Raji (cell line): ENCODE measurements at regions not wholly inside any gene's neighbourhood (a gene's known extent, or its start where the extent isn't known, plus 50 kb on each side); places are given as distances from the start of the nearest gene placed in this dataset.

Source experiments
- POLR2A ChIP-seq: IDR thresholded peaks from 2 replicates; pipeline ENCODE4 v1.6.1; 2011; ENCODE audit warnings: low read depth, low read length, control low read depth; ENCODE audit not compliant: insufficient read depth

DNA sequence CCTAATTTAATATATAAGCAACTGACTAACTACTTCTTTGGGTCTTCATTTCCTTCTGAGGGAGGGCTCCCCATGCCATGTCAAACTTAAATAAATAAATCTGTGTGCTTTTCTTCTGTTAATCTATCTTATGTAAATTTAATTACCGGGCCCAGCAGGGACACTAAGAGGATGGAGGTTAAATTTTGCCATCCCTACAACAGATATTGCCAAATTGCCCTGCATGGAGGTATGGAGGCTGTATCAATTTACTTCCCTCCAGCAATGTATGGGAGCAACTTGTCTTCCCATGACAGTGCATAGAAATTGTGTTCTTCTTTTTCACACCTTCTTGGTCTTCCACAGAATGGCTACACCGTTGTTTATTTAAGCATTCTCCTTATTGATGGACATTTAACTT lies 129.0 kb downstream of the NFKBIZ start:
- TF ChIP-seq POLR2A: no peak

DNA sequence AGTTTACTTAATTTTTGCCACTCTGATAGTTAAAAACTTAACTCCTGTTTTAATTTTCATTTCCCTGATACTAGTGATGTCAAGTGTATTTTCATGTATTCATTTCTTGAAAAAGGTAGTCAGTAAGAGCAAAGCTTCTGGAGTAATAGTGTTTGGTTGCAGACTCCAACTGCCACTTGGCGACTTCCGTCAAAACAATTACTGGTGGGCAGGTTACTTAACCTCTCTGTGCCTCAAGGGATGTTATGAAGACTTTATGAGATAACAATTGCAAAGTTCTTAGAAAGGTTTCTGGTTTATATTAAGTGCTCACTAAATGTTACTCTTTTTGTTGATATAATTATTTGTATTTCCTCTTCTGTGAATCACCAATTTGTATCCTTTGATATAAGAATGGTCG lies 129.7 kb downstream of the NFKBIZ start:
- no peak for TF ChIP-seq POLR2A

DNA sequence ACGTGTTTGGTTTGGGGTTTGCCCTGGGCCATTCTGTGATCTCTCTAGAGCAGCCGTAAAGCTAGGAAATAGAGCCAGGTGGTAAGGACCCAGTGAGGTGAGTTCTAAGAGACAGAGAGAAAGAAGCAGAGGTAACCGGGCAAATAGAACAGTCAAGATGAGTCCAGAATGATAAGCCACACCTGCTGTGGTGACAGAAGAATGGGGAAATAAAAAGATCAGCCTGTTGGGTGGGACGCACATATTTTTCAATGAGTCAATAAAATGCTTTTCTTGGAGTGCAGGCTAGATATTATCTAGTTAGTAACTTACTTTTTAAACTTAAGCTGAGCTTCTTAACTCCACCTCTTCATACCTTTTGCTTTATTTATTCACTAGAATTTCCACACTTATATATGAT lies 135.0 kb downstream of the NFKBIZ start:
- TF ChIP-seq POLR2A: no peak

DNA sequence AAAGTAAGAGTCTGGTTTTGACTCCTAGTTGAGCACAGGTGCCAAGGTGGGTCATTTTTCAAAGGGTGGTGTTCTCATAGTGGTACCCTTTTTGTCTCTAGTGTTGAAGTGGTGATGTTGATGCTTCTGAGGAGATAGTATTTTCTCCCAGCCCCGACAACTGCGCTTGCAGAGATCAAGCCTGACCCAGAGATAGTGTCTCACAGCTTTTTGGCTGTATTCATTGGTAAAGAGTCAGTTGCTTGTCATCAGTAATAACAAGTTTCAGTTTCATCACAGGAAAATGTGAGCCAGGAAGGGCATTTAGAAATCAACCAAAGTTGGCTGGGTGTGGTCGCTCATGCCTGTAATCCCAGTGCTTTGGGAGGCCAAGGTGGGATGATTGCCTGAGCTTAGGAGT lies 139.3 kb downstream of the NFKBIZ start:
- no peak for TF ChIP-seq POLR2A

DNA sequence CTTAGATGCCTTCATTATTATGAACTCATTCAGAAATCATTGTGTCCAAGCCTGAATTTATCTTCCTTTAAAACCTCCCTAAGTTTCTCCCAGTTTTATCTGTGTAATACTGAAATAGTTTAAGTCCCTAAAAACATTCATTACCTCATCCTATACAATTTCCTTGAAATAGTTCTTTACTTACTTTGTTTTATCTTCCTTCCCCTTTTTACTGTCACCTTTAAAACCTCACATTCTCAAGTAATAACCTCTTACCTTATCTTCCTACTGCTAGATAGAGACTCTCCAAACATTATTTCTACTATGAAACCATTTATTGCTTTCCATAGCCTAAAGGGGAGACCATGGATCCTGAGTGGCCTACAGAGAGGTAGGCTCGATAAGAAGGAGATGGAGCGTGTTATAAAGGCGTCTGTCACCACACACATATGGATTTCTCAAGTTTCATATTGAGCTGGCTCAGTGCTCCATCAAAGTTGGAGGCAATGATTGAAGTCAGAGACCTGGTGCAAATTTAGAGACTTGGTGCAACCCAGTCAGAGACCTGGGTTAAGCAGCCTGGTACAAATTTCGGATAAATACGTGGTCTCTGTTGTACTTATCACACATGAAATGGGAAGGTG lies 140.4 kb downstream of the NFKBIZ start:
- no peak for TF ChIP-seq POLR2A

DNA sequence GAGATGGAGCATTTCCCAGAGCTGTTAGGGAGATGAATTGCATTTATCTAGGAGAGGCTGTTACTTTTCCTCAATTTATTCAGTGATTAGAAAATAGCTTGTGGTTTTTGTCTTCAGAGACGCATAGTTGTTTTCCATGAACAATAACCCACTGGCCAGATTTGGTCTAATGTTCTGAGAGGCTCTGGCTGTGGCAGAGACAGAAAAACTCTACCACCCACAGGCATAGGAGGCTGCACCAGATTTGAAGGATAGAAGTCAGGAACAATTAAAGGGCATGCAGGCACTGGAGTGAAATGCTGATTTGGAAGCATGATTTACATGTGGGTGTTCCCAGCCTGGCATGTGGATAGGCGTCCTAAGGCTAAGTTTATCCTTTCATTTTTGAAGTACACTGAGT lies 143.5 kb downstream of the NFKBIZ start:
- TF ChIP-seq POLR2A: no peak

DNA sequence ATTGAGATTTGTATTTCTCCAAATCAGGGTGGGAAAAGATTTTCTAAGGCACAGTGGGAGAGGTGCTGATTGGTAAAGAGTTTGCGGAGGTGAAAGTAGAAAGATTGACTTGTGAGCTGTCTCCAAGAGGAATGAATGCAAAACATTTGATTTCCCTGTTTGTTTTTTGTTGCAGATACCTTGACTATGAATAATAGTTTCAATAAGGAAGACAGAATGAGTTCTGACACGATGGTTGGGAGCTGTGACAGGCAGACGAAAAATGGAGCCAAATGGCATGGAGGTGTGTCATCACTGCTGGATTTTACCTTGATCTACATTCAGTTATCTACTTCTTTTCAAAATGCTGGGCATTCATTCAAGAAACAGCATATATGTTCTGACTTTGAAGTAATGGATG lies 145.1 kb downstream of the NFKBIZ start:
- TF ChIP-seq POLR2A: no peak

DNA sequence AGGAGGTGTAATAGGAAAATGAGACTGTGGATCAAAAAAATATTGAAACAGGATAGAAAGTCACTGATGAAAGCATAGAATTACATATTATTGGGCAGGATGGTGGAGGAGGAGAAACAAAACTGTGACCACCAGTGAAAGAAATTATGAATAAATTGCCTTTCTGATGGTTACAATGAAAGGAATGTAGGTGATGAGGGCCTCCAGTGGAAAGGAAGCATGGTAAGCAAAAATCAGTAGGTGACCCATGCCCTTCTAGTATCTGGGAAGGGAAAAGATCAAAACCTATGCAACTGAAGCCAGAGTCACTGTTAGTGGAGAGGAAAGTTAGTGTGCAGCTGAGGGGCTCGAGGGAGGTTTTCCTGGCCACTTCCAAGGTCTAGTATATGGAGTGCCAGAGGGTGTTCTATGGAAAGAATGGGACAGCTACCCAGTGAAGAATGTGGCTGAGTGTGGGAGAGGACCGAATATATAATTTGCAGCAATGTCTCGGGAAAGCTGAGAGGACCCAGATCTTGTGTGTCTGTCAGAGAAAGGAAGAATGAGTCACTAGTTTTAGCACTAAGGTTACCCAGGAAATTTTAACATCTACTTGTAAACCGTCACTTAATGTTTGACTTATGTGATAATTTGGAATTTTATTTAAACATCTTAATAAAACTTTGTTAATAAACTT lies 146.2 kb downstream of the NFKBIZ start:
- no peak for TF ChIP-seq POLR2A

DNA sequence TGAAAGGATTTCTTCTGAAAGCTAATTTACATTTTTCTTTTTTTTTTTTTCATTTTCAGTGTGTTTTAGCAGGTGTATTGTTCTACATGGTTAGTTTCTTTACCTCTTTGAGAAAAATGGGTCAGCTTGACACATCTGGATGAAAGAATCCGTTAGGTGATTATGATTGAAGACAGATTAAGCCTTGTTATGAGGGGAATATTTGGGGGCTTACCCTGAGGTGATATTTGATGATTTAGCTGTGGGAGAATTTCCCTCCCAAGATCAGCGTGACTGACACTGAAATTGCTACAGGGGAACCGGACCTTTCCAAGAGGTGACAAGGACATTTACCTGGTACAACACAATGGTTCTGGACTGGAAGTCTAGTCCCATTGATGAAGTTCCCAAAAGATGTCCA lies 147.5 kb downstream of the NFKBIZ start:
- no peak for TF ChIP-seq POLR2A

DNA sequence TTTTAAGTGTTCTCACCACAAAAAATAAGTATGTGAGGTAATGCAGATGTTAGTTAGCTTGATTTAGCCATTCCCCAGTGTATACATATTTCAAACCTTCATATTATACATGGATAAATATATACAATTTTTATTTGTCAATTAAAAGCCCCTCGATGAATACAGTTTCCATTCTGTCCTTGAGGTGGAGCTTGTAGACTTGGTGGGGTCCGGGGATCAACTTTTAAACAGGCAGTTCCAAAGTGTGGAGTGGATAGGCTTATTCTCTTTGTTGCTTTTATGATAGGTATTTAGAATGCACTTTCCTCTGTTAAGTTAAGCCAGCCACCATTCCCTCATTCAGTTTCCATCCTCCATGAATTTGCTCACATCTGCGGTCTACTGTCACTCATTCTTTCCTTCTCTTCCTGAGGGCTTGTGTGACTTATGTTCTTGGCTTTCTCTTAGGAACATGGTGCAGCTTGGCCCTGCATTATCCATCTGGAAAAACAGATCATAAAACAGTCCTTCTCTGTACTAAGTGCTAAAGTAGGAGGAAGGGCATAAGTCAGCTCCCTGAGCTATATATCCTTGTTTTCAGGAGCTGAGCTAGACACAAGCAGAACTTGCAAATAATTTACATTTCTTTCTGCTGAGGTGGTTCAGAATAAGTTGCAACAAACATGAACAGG lies 149.1 kb downstream of the NFKBIZ start:
- no peak for TF ChIP-seq POLR2A

DNA sequence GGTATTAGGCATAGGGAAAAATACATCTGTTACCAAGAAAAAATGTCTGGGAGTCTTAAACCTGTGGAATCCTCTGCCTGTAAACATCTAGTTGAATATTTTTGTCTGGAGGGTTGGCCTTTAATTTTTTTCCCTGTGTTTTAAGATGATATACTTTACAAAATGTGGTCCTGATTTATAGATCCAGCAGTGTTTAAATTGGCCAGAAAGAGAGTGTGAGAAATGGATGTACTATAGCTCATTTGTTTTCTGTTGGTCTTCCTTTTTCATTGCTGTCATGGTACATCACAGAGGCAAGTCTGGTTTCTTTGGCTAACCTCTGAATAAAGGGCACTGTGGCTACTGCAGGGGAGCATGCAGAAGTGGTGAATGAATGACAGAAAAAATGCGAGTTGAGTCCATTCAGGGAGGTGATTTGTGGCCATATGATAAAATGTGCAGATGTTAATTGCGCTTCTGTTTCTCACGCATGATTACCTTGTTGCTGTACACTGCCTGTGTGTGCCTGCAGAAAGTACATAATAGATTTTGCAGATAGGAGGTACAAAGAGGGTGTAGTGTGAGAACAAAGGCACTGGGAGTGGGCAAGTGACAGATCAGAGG lies 150.0 kb downstream of the NFKBIZ start:
- TF ChIP-seq POLR2A: no peak

DNA sequence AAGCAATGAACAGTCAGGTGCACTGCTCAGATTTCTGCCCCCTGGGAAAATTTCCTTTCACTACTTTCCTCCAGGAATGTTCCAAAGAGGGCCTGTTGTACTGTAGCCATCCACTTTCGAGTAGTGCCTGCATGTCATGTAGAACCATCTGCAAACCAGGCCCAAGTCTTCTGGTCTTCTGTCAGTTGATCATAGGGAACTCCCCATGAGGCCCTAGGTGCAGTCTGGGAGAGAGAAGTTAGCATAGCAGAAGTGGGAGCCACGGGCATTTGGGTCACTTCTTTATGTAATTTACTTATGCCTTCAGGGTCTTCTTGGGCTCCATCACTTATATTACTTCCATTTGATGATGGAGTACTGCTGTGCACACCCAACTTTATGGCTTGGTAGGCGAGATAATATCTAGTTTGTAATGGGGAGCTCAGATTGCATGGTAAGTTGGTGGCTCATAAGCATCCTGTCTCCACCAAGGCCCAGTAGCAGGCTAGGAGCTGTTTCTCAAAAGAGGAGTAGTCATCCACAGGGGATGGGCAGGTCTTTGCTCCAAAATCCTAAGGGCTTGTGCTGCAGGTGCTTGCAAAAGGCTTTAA lies 151.4 kb downstream of the NFKBIZ start:
- no peak for TF ChIP-seq POLR2A

DNA sequence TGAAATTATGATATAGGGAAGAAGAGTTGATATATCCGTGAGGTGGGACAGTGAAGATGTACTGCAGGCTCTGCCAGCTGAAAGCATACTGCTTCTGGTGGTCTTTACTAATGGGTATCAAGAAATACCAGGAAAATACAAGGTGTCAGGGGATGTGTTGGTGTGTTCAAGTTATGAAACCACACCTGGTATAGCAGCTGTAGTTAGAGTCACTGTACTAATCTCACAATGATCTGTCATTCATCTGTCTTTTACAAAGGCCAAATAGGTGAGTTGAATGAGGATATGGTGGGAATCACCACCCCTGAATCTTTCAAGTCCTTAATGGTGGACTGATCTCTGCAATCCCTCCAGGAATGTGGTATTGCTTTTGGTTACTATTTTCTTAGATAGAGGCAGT lies 152.7 kb downstream of the NFKBIZ start:
- TF ChIP-seq POLR2A: no peak

DNA sequence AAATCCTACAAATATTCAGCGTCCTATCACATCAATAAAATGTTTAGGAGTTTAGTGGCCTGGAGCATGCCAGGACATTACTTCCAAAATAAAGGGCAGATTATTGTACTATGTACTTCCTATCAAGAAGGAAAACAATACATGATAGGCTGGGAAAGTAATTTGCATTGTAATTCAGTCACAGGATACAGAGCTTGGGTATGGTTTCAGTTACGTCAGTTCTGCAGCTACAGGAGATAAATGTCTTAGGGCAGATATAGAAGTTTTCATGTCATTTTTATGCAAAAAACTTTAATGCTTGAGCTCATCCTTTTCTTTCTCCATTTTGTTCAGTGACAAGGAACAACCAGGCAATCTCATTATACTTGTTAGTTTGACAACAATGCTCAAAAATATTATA lies 155.2 kb downstream of the NFKBIZ start:
- no peak for TF ChIP-seq POLR2A

DNA sequence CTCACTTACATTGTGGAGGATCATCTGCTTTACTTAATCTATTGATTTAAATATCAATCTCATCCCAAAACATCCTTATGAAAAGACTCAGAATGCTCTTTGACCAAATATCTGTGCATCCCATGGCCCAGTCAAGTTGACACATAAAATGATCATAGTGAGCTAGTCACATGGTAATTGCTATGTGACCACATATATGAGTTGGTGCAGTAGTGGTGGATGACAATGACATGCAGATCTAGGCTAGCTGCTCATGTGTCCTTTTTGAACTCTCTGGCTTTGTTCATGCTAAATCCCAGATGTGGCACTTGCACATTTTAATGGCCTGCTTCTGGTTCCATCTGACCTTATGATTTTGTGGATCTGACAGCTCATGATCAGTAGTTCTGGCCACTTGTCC lies 156.2 kb downstream of the NFKBIZ start:
- TF ChIP-seq POLR2A: no peak
